Spleen (tissue), 7 donors: ENCODE measurements at regions not wholly inside any gene's neighbourhood (a gene's known extent, or its start where the extent isn't known, plus 50 kb on each side); places are given as distances from the start of the nearest gene placed in this dataset.

Experiments
- CTCF ChIP-seq, 11 experiments: fragments of 200-600 bp in 7 of 11; fragments of 450-650 bp in 4 of 11; sonication (generic) in 4 of 11; IDR thresholded peaks in 8 of 11; conservative IDR thresholded peaks in 3 of 11; 1 replicate in 7 of 11; 2 replicates in 4 of 11; pipeline versions ENCODE4 v1.4.0 to v1.8.0; 2016 to 2021; ENCODE audit warnings: antibody characterized with exemption in 11 of 11, inconsistent platforms in 4 of 11, mild to moderate bottlenecking in 1 of 11
- POLR2A ChIP-seq, 3 donors: fragments of 450-650 bp; IDR thresholded peaks; one replicate each; pipeline ENCODE4 v1.5.1; 2017; ENCODE audit warnings: antibody characterized with exemption in 3 of 3, mild to moderate bottlenecking in 1 of 3
- POLR2AphosphoS5 ChIP-seq, 3 donors: sonication (generic); formaldehyde crosslinking; IDR thresholded peaks; one replicate each; pipeline ENCODE4 v1.5.1; 2017; ENCODE audit warnings: antibody characterized with exemption in 3 of 3
- donor health status: DM: no; HTN: no; CAD: no; lungs with moderate emphysema.
- donor health status: DM: no; HTN: no; CAD: no.
- donor health status: DM: no; HTN: no; CAD: no.

- no peak for TF ChIP-seq CTCF (IDR thresholded peaks at IDR 0.05 in 8 of 11, conservative IDR thresholded peaks at IDR 0.05 in 3 of 11)
- TF ChIP-seq POLR2A (IDR thresholded peaks at IDR 0.05), result no peak
- no peak for TF ChIP-seq POLR2AphosphoS5 (IDR thresholded peaks at IDR 0.05)
Measured at GRCh38 chr5:53179691-53180090, 70.1 kb upstream of the MOCS2 start.
